Activated CD4-positive, alpha-beta T cell treated with anti-CD3 and anti-CD28 coated beads for 36 hours (primary cell): ENCODE measurements at regions not wholly inside any gene's neighbourhood (a gene's known extent, or its start where the extent isn't known, plus 50 kb on each side); places are given as distances from the start of the nearest gene placed in this dataset.
"Not testable (repeated sequence)": the region's sequence is repeated elsewhere in the genome, so short reads cannot be mapped to it uniquely, and the experiment has no call there.

Experiments used
- ATAC-seq: fragments of 200-7000 bp; cut with Tn5 transposase; one replicate; pipeline ENCODE4 v1.10.0; 2021; ENCODE audit warnings: mild to moderate bottlenecking, moderate library complexity
- CTCF ChIA-PET: fragments of 350-600 bp; sonication (Branson Sonifier 250); formaldehyde crosslinking; loops from one replicate; lab custom pipeline; 2021; ENCODE audit warnings: antibody characterized with exemption; lab: Charles Lee
- POLR2A ChIA-PET: fragments of 350-600 bp; sonication (Branson Sonifier 250); formaldehyde crosslinking; loops from one replicate; lab custom pipeline; 2021; ENCODE audit warnings: antibody characterized with exemption, inconsistent platforms; lab: Charles Lee
- DNase-seq: peaks from one replicate; pipeline ENCODE4 v3.0.0-alpha.2; 2020
- H3K27ac Mint-ChIP-seq: one replicate; pipeline ENCODE4 v1.8.0; 2021; ENCODE audit warnings: mixed read lengths
- H3K27me3 Mint-ChIP-seq: one replicate; pipeline ENCODE4 v1.8.0; 2021; ENCODE audit warnings: mixed read lengths
- H3K36me3 Mint-ChIP-seq: one replicate; pipeline ENCODE4 v1.8.0; 2021; ENCODE audit warnings: low read depth, mixed read lengths
- H3K4me1 Mint-ChIP-seq: one replicate; pipeline ENCODE4 v1.8.0; 2021; ENCODE audit warnings: mixed read lengths
- H3K4me3 Mint-ChIP-seq: one replicate; pipeline ENCODE4 v1.8.0; 2021; ENCODE audit warnings: mild to moderate bottlenecking, moderate library complexity, mixed read lengths
- H3K9me3 Mint-ChIP-seq: one replicate; pipeline ENCODE4 v1.8.0; 2021; ENCODE audit warnings: low read depth, mixed read lengths
- intact Hi-C, 2 experiments: fragments of 100-400 bp; cut with DNase I in 1 of 2; cut with micrococcal nuclease in 1 of 2; formaldehyde crosslinking; loops; one replicate each; pipeline versions ENCODE4 v1.14.2 to v1.15.1; 2022 to 2024; cut with DNase I, micrococcal nuclease

DNA sequence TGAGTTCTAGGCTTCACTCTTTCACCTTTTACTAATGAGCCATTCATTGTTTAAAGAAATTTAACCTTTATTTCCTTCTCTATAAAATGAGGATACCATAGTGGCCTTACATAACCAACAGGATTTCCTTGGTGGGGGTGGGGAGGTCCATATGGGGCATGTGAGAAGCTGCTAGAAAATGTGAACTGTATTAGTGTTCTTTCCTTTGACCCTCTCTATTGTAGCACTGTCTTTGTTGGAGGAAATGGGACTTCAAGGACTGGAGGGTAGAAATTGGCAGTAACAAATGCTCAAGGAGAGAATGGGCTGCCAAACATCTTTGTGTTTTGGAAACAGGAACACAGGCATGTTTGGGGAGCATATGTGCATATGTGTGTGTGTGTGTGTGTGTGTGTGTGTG lies 468.7 kb upstream of the ZEB2 start:
- no peak overlapping the region for H3K4me3 Mint-ChIP-seq
- DNase-seq (no peak), ATAC-seq (no peak)
- intact Hi-C loops = no loop called here
- H3K9me3 Mint-ChIP-seq = peaks cover 5% of the 10 kb centered on the region
- no peaks in the 10 kb centered on the region for H3K4me1 Mint-ChIP-seq
- no peaks in the 10 kb centered on the region for H3K36me3 Mint-ChIP-seq
- CTCF ChIA-PET = no interaction called here
- H3K27me3 Mint-ChIP-seq = no peaks in the 10 kb centered on the region
- POLR2A ChIA-PET = no interaction called here
- H3K27ac Mint-ChIP-seq = no peak overlapping the region

DNA sequence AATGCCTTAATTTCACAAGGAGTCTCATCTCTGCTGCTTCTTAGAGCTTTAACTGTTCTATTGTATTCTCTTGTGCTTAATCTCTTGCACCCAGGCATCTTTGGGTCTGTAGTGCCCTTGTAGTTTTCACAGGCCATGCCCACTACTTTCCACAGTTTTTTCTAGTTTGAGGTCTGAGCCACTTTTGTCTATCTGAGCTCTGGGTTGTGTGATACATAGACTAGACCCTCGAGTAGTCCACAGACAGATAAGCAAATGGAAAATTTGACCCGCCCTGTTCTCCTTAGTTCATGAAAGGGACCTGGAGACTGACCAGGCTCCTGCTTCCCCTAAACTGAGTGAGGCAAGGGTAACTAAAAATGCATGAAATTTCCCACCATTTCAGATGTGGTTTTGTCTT lies 466.8 kb upstream of the ZEB2 start:
- Mint-ChIP-seq H3K27ac (no peak overlapping the region), H3K4me3 (no peak overlapping the region), H3K9me3 (peaks cover 5% of the 10 kb centered on the region), H3K36me3 (no peaks in the 10 kb centered on the region), H3K4me1 (no peaks in the 10 kb centered on the region), H3K27me3 (no peaks in the 10 kb centered on the region)
- POLR2A ChIA-PET = no interaction called here
- CTCF ChIA-PET = no interaction called here
- no peak for DNase-seq
- no peak for ATAC-seq
- intact Hi-C loops = no loop called here

DNA sequence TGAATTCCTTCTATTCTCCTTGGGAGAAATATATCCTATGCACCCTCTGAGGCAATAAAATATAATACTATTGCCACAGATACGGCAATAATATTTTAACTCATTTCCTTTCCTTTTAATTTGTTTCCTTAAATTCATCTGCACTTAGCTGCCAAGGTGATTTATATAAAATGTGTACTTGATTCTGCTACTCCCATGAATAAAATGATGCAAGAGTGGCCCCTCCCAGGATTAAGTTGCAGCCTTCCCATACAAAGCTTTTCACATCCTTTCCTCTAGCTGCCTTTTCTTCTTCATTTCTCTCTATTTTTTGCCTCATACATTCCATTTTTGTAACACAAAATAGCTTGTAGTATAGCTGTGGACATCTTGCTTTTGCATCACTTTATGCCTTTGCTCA lies 464.1 kb upstream of the ZEB2 start:
- ATAC-seq (no peak), DNase-seq (no peak)
- Mint-ChIP-seq H3K27ac (no peak overlapping the region), H3K27me3 (no peaks in the 10 kb centered on the region), H3K4me1 (no peaks in the 10 kb centered on the region), H3K36me3 (no peaks in the 10 kb centered on the region), H3K4me3 (no peak overlapping the region), H3K9me3 (peaks cover 5% of the 10 kb centered on the region)
- ChIA-PET CTCF (no interaction called here), POLR2A (no interaction called here)
- intact Hi-C loops = no loop called here

DNA sequence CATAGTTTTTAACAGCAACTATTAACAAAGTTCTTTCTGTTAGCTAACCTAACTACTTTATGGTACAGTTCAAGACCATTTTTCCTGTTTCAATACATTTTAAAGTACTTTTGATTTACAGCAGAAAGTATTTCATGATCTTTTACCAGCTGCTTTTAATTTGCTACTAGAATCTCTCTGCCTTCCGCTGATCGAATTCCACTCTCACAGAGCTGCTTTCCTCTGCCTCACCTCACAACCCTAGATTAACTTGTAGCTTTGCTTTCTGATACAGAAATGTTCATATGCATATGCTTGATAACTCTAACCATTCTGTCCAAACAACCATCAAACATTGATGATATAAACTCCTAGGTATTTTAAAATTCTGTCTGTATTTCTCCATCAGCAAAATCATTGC lies 463.2 kb upstream of the ZEB2 start:
- CTCF ChIA-PET = no interaction called here
- no peak for DNase-seq
- peaks cover 5% of the 10 kb centered on the region for H3K9me3 Mint-ChIP-seq
- intact Hi-C loops = no loop called here
- no peak overlapping the region for H3K4me3 Mint-ChIP-seq
- no peaks in the 10 kb centered on the region for H3K4me1 Mint-ChIP-seq
- ATAC-seq = no peak
- H3K27me3 Mint-ChIP-seq = no peaks in the 10 kb centered on the region
- POLR2A ChIA-PET = no interaction called here
- no peaks in the 10 kb centered on the region for H3K36me3 Mint-ChIP-seq
- no peak overlapping the region for H3K27ac Mint-ChIP-seq

DNA sequence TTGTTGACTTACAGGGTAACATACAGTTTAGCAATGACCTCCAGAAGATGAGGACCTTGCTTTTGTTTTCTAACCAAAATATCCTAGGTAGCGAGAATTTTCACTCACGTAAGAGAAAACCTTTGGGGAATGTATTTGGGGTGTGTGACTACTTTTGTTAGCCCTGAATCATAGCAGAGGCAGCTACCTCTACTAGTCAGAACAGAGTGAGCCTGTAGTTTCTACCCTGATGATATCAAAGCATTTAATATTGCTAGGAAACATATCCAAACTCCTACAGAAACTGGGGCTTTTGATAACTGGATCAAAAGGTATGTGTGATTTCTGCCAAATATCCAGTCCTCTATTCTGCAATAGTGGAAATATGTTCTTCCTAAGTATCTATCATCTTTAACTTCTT lies 462.6 kb upstream of the ZEB2 start:
- Mint-ChIP-seq H3K27ac (no peak overlapping the region), H3K27me3 (no peaks in the 10 kb centered on the region), H3K36me3 (no peaks in the 10 kb centered on the region), H3K4me3 (no peak overlapping the region), H3K4me1 (no peaks in the 10 kb centered on the region), H3K9me3 (peaks cover 5% of the 10 kb centered on the region)
- CTCF ChIA-PET = no interaction called here
- DNase-seq = no peak
- no peak for ATAC-seq
- POLR2A ChIA-PET = no interaction called here
- intact Hi-C loops = no loop called here

DNA sequence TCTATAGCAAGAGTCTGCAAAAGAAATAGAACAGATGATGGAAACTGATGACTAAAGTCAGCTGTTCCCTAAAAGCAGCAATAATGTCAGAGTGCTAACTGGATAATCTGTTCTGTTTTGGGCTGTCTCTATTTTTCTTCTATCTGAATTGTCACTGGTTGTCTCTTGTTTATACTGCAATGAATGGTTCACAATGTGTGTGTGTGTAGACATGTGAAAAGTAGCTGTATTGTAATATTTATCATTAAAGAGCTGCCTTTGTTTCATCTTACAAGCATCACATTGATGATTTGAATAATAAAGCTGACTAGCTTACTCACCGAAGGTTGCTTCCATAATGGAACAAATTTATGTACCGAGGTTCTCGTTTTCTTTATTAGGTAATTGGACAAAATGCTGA lies 456.0 kb upstream of the ZEB2 start:
- H3K9me3 Mint-ChIP-seq = no peaks in the 10 kb centered on the region
- intact Hi-C loops = no loop called here
- no peak for ATAC-seq
- DNase-seq = no peak
- H3K27ac Mint-ChIP-seq = no peak overlapping the region
- H3K4me3 Mint-ChIP-seq = no peak overlapping the region
- ChIA-PET POLR2A (no interaction called here), CTCF (interaction anchor here (1.3 kb wide), 1 partner anchor 15 kb away, joined by 4 read pairs; no protein-coding TSS in a partner anchor)
- H3K27me3 Mint-ChIP-seq = no peaks in the 10 kb centered on the region
- no peaks in the 10 kb centered on the region for H3K4me1 Mint-ChIP-seq
- H3K36me3 Mint-ChIP-seq = no peaks in the 10 kb centered on the region

DNA sequence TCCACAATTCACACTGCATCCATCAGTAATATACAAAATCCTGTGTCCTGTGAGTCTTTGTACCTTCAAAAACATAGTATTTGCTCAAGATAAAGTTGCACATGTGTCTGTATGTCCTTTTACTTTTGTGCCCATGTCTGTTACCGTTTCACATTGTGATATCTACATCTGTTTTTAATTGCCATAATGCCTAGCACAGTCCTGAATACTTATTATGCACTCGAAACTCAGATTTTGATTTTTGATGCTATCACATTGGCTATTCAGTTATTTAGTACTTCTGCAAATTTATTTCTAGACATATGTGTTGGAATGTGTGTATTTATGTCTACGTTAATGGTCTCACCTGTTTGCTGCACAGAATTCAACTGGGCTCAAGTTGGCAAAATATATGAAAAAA lies 452.8 kb upstream of the ZEB2 start:
- POLR2A ChIA-PET = no interaction called here
- no peaks in the 10 kb centered on the region for H3K4me1 Mint-ChIP-seq
- CTCF ChIA-PET = no interaction called here
- no peak overlapping the region for H3K27ac Mint-ChIP-seq
- no peak for ATAC-seq
- H3K4me3 Mint-ChIP-seq = no peak overlapping the region
- H3K36me3 Mint-ChIP-seq = no peaks in the 10 kb centered on the region
- no peaks in the 10 kb centered on the region for H3K27me3 Mint-ChIP-seq
- intact Hi-C loops = no loop called here
- DNase-seq = no peak
- peaks cover 3% of the 10 kb centered on the region for H3K9me3 Mint-ChIP-seq

DNA sequence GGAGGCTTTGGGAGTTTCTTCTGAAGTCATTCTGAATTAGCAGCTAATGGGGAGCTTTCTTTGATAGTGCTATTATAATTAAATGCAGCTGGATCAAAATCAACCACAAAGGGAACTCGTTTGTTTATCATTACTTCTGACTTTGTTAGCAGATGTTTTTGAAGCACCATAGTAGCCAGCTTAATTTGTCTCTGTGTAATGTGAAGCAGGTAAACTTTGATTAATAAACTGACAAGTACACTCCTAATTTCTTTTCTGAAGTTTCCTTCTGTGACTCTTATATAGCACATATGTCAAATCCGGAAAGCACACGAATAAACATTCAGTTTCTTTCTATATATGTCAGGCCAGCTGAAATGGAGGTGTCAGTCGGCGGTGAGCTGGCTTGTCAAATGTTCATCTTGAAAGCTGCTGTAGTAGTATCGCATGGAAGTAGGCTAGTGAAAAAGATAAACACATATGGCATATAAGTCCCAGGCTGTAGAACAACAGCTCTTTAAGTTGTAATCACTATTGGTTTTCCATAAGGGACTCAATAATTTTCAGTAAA lies 451.9 kb upstream of the ZEB2 start:
- H3K9me3 Mint-ChIP-seq = peaks cover 3% of the 10 kb centered on the region
- H3K4me3 Mint-ChIP-seq = no peak overlapping the region
- ChIA-PET POLR2A (no interaction called here), CTCF (no interaction called here)
- intact Hi-C loops = no loop called here
- H3K27ac Mint-ChIP-seq = no peak overlapping the region
- H3K27me3 Mint-ChIP-seq = no peaks in the 10 kb centered on the region
- no peaks in the 10 kb centered on the region for H3K4me1 Mint-ChIP-seq
- no peak for ATAC-seq
- H3K36me3 Mint-ChIP-seq = no peaks in the 10 kb centered on the region
- no peak for DNase-seq

DNA sequence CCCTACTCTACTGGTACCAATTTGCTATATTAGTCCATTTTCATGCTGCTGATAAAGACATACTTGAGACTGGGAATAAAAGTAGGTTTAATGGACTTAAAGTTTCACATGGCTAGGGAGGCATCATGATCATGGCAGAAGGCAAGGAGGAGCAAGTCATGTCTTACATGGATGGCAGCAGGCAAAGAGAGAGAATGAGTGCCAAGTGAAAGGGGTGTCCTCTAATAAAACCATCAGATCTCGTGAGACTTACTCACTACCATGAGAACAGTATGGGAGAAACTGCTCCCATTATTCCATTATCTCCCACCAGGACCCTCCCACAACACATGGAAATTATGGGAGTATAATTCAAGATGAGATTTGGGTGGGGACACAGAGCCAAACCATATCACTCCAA lies 450.5 kb upstream of the ZEB2 start:
- H3K36me3 Mint-ChIP-seq, DNase-seq, CTCF ChIA-PET, intact Hi-C loops, POLR2A ChIA-PET, H3K4me3 Mint-ChIP-seq, H3K9me3 Mint-ChIP-seq, H3K4me1 Mint-ChIP-seq, ATAC-seq, H3K27ac Mint-ChIP-seq, H3K27me3 Mint-ChIP-seq: not testable (repeated sequence)

DNA sequence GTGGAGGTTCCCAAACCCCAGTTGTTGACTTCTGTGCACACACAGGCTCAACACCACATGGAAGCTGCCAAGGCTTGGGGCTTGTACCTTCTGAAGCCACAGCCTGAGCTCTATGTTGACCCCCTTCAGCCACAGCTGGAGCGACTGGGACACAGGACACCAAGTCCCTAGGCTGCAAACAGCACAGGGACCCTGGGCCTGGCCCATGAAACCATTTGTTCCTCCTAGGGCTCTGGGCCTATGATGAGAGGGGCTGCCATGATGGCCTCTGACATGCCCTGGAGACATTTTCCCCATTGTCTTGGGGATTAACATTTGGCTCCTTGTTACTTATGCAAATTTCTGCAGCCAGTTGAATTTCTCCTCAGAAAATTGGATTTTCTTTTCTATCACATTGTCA lies 449.6 kb upstream of the ZEB2 start:
- ATAC-seq, H3K27ac Mint-ChIP-seq, H3K4me1 Mint-ChIP-seq, H3K4me3 Mint-ChIP-seq, H3K9me3 Mint-ChIP-seq, intact Hi-C loops, DNase-seq, POLR2A ChIA-PET, H3K36me3 Mint-ChIP-seq, H3K27me3 Mint-ChIP-seq, CTCF ChIA-PET: not testable (repeated sequence)

DNA sequence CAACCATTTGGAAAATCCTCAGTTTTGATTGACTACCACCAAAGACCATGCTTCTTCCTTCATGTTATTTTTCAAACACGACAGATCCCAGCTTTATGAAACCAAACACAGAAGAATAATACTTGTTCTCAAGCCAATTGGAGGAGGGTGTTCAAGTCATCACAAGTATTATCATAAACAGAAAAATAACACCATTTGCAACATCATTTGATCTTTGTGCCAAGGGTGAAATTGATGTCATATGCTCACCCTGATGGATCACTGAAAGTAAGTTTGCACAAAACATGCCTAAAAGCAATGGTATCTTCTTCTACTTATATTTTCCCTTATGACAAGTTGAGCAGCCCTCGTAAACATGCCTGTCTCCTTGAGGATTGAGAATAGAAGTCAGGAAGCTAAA lies 448.0 kb upstream of the ZEB2 start:
- no peak for ATAC-seq
- POLR2A ChIA-PET = no interaction called here
- intact Hi-C loops = no loop called here
- Mint-ChIP-seq H3K36me3 (no peaks in the 10 kb centered on the region), H3K9me3 (peaks cover 8% of the 10 kb centered on the region), H3K27ac (no peak overlapping the region), H3K4me3 (no peak overlapping the region), H3K27me3 (no peaks in the 10 kb centered on the region), H3K4me1 (no peaks in the 10 kb centered on the region)
- CTCF ChIA-PET = no interaction called here
- DNase-seq = no peak

DNA sequence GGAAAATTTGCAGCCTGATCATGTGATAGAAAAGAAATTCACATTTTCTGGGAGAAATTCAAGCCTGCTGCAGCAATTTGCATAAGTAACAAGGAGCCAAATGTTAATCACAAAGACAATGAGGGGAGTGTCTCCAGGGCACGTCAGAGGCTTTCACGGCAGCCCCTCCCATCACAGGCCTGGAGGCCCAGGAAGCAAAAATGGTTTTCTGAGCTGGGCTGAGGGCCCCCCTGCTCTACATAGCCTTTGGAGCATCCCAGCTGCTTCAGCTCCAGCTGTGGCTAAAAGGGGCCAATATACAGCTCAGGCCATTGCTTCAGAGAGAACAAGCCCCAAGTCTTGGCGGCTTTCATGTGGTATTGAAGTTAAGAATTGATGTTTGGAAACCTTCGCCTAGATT lies 445.3 kb upstream of the ZEB2 start:
- ChIA-PET CTCF (no interaction called here), POLR2A (no interaction called here)
- Mint-ChIP-seq H3K9me3 (peaks cover 6% of the 10 kb centered on the region), H3K4me3 (no peak overlapping the region), H3K36me3 (no peaks in the 10 kb centered on the region), H3K4me1 (no peaks in the 10 kb centered on the region), H3K27ac (no peak overlapping the region), H3K27me3 (no peaks in the 10 kb centered on the region)
- no peak for ATAC-seq
- intact Hi-C loops = no loop called here
- no peak for DNase-seq

DNA sequence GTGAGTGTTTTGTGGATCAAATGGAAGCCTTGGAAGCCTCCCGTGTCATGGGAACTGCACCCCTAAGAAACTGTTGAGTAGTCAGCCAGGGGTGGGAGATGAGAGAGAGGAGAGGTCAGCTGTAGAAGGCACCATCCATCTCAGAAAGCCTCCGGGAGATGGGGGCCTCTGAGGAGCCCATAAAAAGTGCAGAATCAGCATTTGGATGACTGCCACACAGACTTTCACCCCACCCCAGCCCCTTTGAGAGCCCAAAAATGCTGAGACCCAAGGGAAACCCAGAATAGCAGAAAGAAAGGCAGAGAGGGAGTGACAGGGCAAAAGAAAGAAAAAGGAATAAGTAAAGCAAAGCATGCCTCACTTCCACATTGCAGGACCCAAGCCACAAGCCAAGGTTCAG lies 443.1 kb upstream of the ZEB2 start:
- ChIA-PET POLR2A (no interaction called here), CTCF (no interaction called here)

More for the DNA sequence above, 443.1 kb upstream of the ZEB2 start:
- Mint-ChIP-seq H3K9me3 (peaks cover 5% of the 10 kb centered on the region), H3K36me3 (no peaks in the 10 kb centered on the region), H3K27ac (no peak overlapping the region), H3K27me3 (no peaks in the 10 kb centered on the region), H3K4me3 (no peak overlapping the region), H3K4me1 (no peaks in the 10 kb centered on the region)
- no peak for DNase-seq
- ATAC-seq = no peak
- intact Hi-C loops = no loop called here
